GM18909 (cell line): ENCODE measurements at regions not wholly inside any gene's neighbourhood (a gene's known extent, or its start where the extent isn't known, plus 50 kb on each side); places are given as distances from the start of the nearest gene placed in this dataset.

Experiments
- ATAC-seq: cut with Tn5 transposase; IDR thresholded peaks from one replicate; pipeline ENCODE4 v1.9.1; 2021; ENCODE audit warnings: mild to moderate bottlenecking; ENCODE audit not compliant: unreplicated experiment, poor library complexity

DNA sequence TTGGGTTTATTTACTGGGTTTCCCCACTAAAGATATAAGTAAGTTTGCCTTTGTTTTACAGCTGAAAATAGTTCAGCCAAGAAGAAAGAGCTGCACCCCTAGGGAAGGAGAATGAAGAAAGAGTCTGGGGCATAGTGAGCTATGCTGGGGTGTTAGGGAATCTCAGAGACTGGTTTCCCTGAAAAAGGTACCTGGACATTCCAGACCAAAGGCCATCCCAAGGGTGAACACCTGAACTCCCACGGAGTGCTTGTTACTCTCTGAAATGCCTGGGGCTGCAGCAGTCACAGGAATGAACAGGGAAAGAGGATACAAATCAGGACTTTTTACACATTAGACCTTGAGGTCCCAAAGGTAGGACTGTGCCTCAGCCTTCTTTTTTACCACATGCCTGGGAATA, 337.6 kb upstream of the SLC10A2 start:
- ATAC-seq = no peak

GRCh38 chr13:103403148-103403740, 337.0 kb upstream of the SLC10A2 start:
- no peak for ATAC-seq

DNA sequence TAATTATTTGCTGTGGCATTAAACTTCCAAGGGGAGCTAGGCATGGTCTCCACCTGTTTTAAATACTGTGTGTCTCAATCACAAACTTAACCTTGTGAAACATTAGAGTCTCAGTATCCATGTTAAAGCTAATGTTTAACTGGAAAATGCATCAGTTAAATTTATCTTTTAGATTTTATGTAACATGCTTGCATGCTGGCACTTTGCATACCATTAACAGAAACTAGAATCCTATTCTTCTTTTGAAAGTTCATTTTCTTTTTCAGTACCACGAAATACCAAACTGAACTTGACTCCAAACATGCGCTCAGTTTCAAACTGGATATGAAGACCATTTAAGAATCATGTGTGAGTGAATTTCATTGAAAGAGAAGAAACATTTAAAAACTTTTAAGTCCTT, 328.9 kb upstream of the SLC10A2 start:
- ATAC-seq = peak; percentile 61

DNA sequence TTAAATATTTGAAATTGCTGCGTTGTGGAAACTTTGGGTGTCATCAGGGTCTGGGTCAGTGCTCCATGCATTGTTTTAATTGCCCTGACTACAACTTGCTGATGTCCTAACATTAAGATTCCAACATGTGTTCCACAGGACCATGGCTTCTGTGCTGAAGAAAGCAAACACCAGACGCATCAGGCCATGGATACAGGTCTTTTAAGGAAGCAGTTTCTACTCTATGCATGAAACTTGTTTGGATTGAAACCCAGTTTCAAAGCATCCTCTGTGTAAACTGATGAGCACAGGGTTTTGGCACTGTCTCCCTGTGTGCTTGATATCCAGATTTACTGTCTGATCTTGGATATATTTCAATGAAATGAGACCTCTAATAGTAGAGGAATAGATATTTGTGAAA, 328.4 kb upstream of the SLC10A2 start:
- ATAC-seq = no peak

DNA sequence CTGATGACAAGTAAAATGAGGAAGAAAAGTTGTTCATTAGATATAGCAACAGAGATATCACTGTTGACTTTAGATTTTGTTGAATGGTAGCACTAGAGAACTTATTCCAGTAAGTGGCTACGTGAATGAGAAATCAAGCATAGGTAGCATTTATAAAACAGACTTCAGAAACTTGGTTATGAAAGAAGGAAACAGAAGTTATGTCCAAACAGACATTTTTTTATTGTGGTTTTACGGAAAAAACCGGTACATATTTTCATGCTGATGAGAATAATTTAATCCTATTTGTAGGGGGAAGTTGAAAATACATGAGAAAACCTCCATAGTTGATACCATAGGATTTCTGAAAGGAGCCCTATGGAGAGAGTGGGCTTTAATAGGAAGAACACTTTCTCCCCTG, 325.7 kb upstream of the SLC10A2 start:
- ATAC-seq = no peak

DNA sequence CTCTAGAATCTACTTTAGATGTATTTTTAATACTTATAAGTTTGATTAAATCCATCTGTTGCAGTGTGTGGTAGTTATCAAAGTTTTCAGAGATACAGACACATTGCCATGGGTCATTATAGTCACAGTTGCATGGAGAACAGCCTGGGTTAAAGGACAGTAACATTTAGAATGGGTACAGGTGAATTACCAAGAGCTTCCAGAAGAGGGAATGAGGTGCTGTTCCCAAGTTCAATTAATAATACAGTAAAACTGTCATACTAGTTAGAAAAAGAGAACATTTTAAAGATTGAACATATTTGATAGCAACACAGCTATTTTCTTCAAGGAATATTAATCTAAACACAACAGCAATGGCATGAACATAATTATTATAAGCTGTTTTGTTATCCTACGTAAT, 322.6 kb upstream of the SLC10A2 start:
- no peak for ATAC-seq

GRCh38 chr13:103386341-103386740, 320.1 kb upstream of the SLC10A2 start:
- no peak for ATAC-seq

DNA sequence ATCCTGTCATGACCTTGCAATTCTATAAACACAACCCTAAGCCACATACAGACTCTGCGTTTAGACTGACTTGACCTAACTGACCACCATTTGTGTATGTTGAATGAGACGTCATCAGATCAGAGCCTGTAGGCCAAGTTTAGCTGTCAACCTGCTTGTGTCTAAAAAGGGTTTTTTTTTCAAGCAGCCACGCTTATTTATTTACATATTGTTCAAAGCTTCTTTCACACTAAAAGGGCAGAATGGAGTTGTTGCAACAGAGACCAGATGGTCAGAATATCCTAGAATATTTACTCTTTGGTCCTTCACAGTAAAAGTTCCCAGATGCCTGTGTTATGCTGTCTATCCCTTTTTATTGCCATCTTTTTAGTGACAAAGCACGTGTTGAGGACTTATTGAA, 307.7 kb upstream of the SLC10A2 start:
- no peak for ATAC-seq

- ATAC-seq = no peak
Observed at GRCh38 chr13:103371271-103371670, 305.1 kb upstream of the SLC10A2 start.

- no peak for ATAC-seq
Observed at GRCh38 chr13:103370790-103371189, 304.6 kb upstream of the SLC10A2 start.

- no peak for ATAC-seq
Observed at GRCh38 chr13:103358255-103358932, 292.2 kb upstream of the SLC10A2 start.

- no peak for ATAC-seq
Observed at GRCh38 chr13:103356226-103356864, 290.1 kb upstream of the SLC10A2 start.

DNA sequence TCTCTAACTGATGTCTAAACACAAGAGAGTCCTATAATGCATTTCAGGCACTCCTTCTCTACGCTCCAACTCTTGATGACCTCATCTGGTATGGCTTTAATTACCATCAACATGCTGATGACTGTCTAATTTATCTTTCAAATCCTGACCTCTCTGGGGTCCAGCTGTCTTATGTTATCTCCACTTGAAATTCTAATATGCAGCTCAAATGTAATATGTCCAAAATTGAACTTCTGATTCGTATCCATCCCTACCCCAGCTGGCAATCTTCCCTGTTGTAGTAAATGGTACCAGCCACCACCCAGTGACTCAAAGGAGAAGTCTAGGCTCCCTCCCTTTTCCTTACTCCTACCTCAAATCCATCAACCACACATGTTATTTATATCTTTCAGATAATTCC, 288.0 kb upstream of the SLC10A2 start:
- no peak for ATAC-seq

- ATAC-seq = no peak
Observed at GRCh38 chr13:103351035-103351828, 285.0 kb upstream of the SLC10A2 start.

DNA sequence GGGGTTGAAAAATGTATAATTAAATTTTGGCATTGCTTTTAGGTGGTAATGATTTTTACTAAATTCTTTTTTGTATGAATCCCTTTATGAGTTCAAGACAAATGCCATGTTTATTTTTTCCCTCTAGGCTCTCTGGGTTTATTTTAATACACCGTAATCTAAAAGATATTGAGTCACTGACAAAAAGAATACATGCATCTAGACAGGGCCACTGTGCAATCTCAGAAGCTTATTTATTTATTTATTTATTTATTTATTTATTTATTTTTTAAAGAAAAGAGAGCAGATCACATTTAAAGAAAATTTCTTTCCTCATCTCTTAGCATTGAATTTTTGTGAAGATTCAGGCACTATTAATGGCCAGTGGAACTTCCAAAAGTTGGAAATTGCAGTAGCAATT, 283.9 kb upstream of the SLC10A2 start:
- ATAC-seq = no peak

DNA sequence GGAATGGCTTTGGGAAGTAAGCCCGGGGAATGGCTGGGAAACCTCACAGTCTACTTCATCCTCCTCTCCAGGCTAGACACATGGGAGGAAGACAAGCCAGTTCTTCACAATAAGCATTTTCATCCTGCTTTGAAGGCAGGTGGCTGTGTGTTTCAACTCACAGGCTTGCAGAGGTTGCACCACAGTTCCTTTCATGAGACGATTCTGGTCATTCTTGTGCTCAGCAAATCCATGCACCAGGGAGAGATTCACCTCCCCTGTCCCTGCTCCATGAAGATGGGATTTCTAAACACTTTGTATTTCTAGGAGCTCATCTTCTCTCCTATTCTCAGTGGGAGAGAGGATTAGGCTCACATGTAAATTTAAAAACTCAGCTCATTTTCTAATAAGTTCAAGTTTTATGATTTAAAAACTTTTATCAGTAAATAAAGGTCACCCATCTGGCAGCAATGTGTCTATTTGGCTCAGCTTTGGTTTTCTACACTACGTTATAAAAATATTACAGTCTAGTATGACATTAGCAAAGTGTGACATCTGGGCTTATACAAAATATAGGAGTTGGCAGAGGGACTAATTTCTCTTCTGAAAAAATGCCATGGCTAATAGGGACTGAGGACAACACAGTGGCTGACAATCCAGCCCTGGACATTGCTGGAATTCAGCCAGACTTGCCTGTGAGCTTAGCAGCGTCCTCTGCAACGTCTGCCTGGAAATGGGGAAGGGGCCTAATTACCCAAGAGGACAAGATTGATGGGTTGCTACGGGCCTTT, 283.2 kb upstream of the SLC10A2 start:
- ATAC-seq = no peak

DNA sequence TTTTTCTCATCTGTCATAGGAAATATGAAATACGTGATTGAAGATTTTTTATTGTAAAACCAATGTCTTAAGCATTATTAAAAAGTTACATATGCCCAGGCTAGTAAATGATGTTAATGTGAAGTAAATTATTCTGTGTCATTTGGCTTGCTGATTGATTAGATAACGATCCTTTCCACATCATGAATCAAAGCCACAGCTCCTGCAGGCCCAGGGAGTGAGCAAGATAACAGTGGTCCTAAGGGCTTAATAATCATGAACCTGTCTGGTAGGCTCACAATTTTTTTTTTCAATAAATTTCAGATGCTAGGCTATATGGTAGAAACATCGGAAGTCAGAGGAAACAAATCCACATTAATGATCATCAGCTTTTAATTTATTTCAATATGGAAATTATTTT, 269.0 kb upstream of the SLC10A2 start:
- no peak for ATAC-seq

GRCh38 chr13:103331924-103332323, 265.7 kb upstream of the SLC10A2 start:
- no peak for ATAC-seq

- ATAC-seq = no peak
Observed at GRCh38 chr13:103328899-103329298, 262.7 kb upstream of the SLC10A2 start.

GRCh38 chr13:103326326-103326725, 260.1 kb upstream of the SLC10A2 start:
- no peak for ATAC-seq
